ENCODE measurements at regions not wholly inside any gene's neighbourhood (a gene's known extent, or its start where the extent isn't known, plus 50 kb on each side); places are given as distances from the start of the nearest gene placed in this dataset.

DNA sequence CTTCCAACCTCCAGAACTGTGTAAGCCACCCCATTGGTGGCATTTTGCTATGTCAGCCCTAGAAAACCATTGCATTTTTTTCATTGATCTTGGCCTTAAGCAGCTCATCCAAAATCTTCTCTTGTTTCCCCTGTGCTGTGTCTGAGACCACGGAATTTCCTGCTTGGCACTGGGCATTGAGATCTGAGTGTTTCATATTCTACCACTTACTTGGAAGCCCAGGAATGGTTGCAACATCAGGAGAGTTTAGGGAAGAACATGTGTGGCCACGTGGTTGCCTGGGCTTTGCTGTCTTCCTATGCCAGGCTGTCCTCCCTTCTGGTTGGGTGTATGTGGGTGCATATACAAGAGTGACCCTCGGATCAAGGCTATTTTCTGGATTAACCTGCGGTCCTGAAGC is 139.3 kb upstream of the PMEPA1 start:
- TF ChIP-seq, protein P1, sequence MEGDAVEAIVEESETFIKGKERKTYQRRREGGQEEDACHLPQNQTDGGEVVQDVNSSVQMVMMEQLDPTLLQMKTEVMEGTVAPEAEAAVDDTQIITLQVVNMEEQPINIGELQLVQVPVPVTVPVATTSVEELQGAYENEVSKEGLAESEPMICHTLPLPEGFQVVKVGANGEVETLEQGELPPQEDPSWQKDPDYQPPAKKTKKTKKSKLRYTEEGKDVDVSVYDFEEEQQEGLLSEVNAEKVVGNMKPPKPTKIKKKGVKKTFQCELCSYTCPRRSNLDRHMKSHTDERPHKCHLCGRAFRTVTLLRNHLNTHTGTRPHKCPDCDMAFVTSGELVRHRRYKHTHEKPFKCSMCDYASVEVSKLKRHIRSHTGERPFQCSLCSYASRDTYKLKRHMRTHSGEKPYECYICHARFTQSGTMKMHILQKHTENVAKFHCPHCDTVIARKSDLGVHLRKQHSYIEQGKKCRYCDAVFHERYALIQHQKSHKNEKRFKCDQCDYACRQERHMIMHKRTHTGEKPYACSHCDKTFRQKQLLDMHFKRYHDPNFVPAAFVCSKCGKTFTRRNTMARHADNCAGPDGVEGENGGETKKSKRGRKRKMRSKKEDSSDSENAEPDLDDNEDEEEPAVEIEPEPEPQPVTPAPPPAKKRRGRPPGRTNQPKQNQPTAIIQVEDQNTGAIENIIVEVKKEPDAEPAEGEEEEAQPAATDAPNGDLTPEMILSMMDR (IDR thresholded peaks at IDR 0.05): no peak
- TF ChIP-seq EP300 (IDR thresholded peaks at IDR 0.05) (no peak), POLR2AphosphoS5 (IDR thresholded peaks at IDR 0.05) (no peak)
